Mesenchymal stem cell (in vitro differentiated cells and primary cell): ENCODE measurements at regions not wholly inside any gene's neighbourhood (a gene's known extent, or its start where the extent isn't known, plus 50 kb on each side); places are given as distances from the start of the nearest gene placed in this dataset.

Source experiments
- DNase-seq: peaks from one replicate; pipeline ENCODE4 v3.0.0-alpha.2; 2013
- H2AFZ ChIP-seq: one replicate; pipeline ENCODE4 v1.6.1; 2013; ENCODE audit warnings: low read depth, mild to moderate bottlenecking, control low read depth, inconsistent platforms, low read length, moderate library complexity
- H2AK5ac ChIP-seq: 2 replicates; pipeline ENCODE4 v1.6.1; 2013; ENCODE audit warnings: low read length, moderate library complexity, mild to moderate bottlenecking, inconsistent platforms; ENCODE audit not compliant: severe bottlenecking
- H2BK120ac ChIP-seq: one replicate; pipeline ENCODE4 v1.6.1; 2013; ENCODE audit warnings: low read depth, mild to moderate bottlenecking, inconsistent platforms, low read length, moderate library complexity
- H2BK12ac ChIP-seq, 2 experiments: one replicate each; pipeline ENCODE4 v1.6.1; 2013; ENCODE audit warnings: inconsistent platforms in 2 of 2, low read length in 2 of 2, mild to moderate bottlenecking in 2 of 2, moderate library complexity in 2 of 2, control low read depth in 1 of 2
- H2BK15ac ChIP-seq: one replicate; pipeline ENCODE4 v1.6.1; 2013; ENCODE audit warnings: mild to moderate bottlenecking, low read depth, inconsistent platforms; ENCODE audit not compliant: poor library complexity, severe bottlenecking
- H2BK5ac ChIP-seq: 2 replicates; pipeline ENCODE4 v1.6.1; 2013; ENCODE audit warnings: low read depth, mild to moderate bottlenecking, low read length, control low read depth, inconsistent platforms; ENCODE audit not compliant: poor library complexity, severe bottlenecking
- H3K14ac ChIP-seq, 2 experiments: one replicate each; pipeline ENCODE4 v1.6.1; 2013; ENCODE audit warnings: inconsistent platforms in 2 of 2, low read length in 2 of 2, control low read depth in 1 of 2, mild to moderate bottlenecking in 1 of 2, moderate library complexity in 1 of 2
- H3K18ac ChIP-seq, 2 experiments: one replicate each; pipeline ENCODE4 v1.6.1; 2013; ENCODE audit warnings: inconsistent platforms in 2 of 2, low read length in 2 of 2, control low read depth in 1 of 2, low read depth in 1 of 2, mild to moderate bottlenecking in 1 of 2
- H3K23ac ChIP-seq, 2 experiments: one replicate each; pipeline ENCODE4 v1.6.1; 2013; ENCODE audit warnings: inconsistent platforms in 2 of 2, low read length in 2 of 2, mild to moderate bottlenecking in 2 of 2, moderate library complexity in 2 of 2, control low read depth in 1 of 2
- H3K27ac ChIP-seq: 2 replicates; pipeline ENCODE4 v1.5.1; 2013; ENCODE audit warnings: mild to moderate bottlenecking, moderate library complexity, low read length, control low read depth, inconsistent platforms; ENCODE audit not compliant: poor library complexity, severe bottlenecking
- H3K27me3 ChIP-seq, 2 experiments: 2 replicates each; pipeline versions ENCODE4 v1.6.1 to v1.7.0; 2013; ENCODE audit warnings: low read length in 2 of 2, mild to moderate bottlenecking in 2 of 2, moderate library complexity in 2 of 2, control low read depth in 1 of 2, inconsistent platforms in 1 of 2; ENCODE audit not compliant: control insufficient read depth in 1 of 2, insufficient read depth in 1 of 2
- H3K36me3 ChIP-seq, 2 experiments: 2 replicates each; pipeline versions ENCODE4 v1.6.1 to v1.7.0; 2013; ENCODE audit warnings: low read length in 2 of 2, control low read depth in 1 of 2, inconsistent platforms in 1 of 2, low read depth in 1 of 2, mild to moderate bottlenecking in 1 of 2; ENCODE audit not compliant: insufficient read depth in 2 of 2, control insufficient read depth in 1 of 2
- H3K4ac ChIP-seq, 2 experiments: one replicate each; pipeline ENCODE4 v1.6.1; 2013; ENCODE audit warnings: inconsistent platforms in 2 of 2, low read length in 2 of 2, mild to moderate bottlenecking in 2 of 2, moderate library complexity in 2 of 2, control low read depth in 1 of 2, low read depth in 1 of 2
- H3K4me1 ChIP-seq: 2 replicates; pipeline ENCODE4 v1.6.1; 2013; ENCODE audit warnings: low read depth, low read length, control low read depth; ENCODE audit not compliant: control insufficient read depth, insufficient read depth
- H3K4me2 ChIP-seq: 2 replicates; pipeline ENCODE4 v1.6.1; 2013; ENCODE audit warnings: low read length, mild to moderate bottlenecking, inconsistent platforms; ENCODE audit not compliant: poor library complexity, severe bottlenecking
- H3K4me3 ChIP-seq, 2 experiments: 2 replicates each; pipeline versions ENCODE4 v1.5.1 to v1.7.0; 2013; ENCODE audit warnings: low read length in 2 of 2, mild to moderate bottlenecking in 2 of 2, control low read depth in 1 of 2, low read depth in 1 of 2; ENCODE audit not compliant: insufficient read depth in 1 of 2
- H3K79me1 ChIP-seq: replicated peaks from 2 replicates; pipeline ENCODE4 v1.6.1; 2013; ENCODE audit warnings: mild to moderate bottlenecking, control low read depth, low read length, inconsistent platforms; ENCODE audit not compliant: poor library complexity, severe bottlenecking
- H3K9ac ChIP-seq: 2 replicates; pipeline ENCODE4 v1.7.0; 2013; ENCODE audit warnings: mild to moderate bottlenecking, low read length, moderate library complexity
- H3K9me3 ChIP-seq: 2 replicates; pipeline ENCODE4 v1.7.0; 2013; ENCODE audit warnings: mild to moderate bottlenecking, low read length; ENCODE audit not compliant: control insufficient read depth
- H4K8ac ChIP-seq: one replicate; pipeline ENCODE4 v1.6.1; 2013; ENCODE audit warnings: inconsistent platforms, mild to moderate bottlenecking, low read length, moderate library complexity
- H4K91ac ChIP-seq: one replicate; pipeline ENCODE4 v1.6.1; 2013; ENCODE audit warnings: mild to moderate bottlenecking, low read length, inconsistent platforms
- WGBS: methylation state at CpG from one replicate; pipeline ENCODE4 v1.1.7; 2013; ENCODE audit warnings: mixed read lengths; 5-methylcytosine and 5-hydroxymethylcytosine counted together

DNA sequence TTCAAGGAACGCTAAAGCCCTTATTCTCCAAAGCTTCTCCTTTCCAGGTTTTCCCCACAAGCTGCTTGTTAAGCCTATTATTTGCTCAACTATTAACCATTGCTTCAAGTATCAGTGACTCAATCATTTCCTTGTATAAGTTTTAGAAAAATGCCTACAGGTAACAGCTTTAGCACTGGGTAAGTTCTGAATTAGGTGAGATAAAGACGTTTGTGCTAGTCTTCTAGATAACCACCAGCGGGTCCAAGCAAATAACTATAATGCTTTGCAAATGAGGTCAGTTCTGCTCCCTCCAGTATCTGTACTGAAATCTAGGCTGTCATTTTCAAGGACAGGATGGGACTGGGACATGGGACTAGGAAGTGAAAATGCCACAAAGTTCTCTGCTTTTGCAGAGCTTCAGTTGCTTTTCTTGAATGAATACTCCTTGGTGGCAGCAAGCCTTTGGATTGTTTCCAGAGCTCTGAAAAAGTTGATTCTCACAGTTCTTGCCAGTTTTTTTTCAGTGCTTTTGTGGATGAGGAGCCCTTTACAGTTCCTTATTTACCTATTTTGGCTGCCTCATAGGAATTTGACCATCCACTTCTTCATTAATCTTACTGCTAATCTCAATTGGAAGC lies 1487.7 kb downstream of the EFNB2 start:
- Histone ChIP-seq H2BK12ac (no peak overlapping the region), H3K79me1 (no peaks in the 10 kb centered on the region)

DNA sequence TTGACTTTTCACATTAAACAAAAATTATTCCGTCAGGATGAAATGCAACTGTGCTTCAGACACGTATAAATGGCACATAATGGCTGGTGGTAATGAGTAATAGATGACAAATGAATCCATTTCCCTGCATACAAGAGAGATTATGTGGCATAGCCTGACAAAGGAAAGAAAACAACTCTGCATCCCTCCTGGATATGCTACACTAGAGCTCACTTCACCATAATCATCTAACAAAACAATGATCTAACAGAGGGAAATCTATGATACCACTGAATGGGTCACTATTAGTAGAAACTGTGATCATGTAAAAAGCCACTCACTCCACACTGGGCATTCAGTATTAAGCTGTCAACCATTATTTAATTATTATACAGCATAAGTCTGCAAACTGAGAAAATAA lies 1498.4 kb downstream of the EFNB2 start:
- Histone ChIP-seq H2AFZ (no peak overlapping the region), H2BK12ac (no peak overlapping the region), H3K4me2 (no peak overlapping the region), H3K9ac (no peak overlapping the region), H3K27ac (no peak overlapping the region), H3K27me3 (no peaks in the 10 kb centered on the region), H3K4me1 (peaks cover 2% of the 10 kb centered on the region), H3K4ac (no peak overlapping the region), H3K4me3 (no peak overlapping the region), H3K9me3 (no peaks in the 10 kb centered on the region), H4K8ac (no peak overlapping the region), H2BK5ac (no peak overlapping the region), H2BK120ac (no peak overlapping the region), H3K23ac (no peak overlapping the region), H3K18ac (no peak overlapping the region), H3K36me3 (no peaks in the 10 kb centered on the region), H3K79me1 (no peaks in the 10 kb centered on the region), H2AK5ac (no peak overlapping the region), H3K14ac (no peak overlapping the region), H2BK15ac (no peak overlapping the region), H4K91ac (no peak overlapping the region)
- DNase-seq, result no peak
- WGBS, result no CpG with 5 or more reads among the region's 2 CpGs

More for the DNA sequence above, 1487.7 kb downstream of the EFNB2 start:
- H3K36me3 ChIP-seq, result no peaks in the 10 kb centered on the region
- no peak overlapping the region for H2BK5ac ChIP-seq
- DNase-seq, result no peak
- H3K14ac ChIP-seq, result no peak overlapping the region
- peaks cover 2% of the 10 kb centered on the region for H3K4me1 ChIP-seq
- WGBS, result 66% methylated on average over 2 of the region's 3 CpGs
- H3K9me3 ChIP-seq, result peaks cover 4% of the 10 kb centered on the region
- no peaks in the 10 kb centered on the region for H3K27me3 ChIP-seq
- no peak overlapping the region for H3K23ac ChIP-seq
- no peak overlapping the region for H3K18ac ChIP-seq
- no peak overlapping the region for H2AK5ac ChIP-seq
- no peak overlapping the region for H3K4me3 ChIP-seq
- no peak overlapping the region for H2AFZ ChIP-seq
- no peak overlapping the region for H2BK120ac ChIP-seq
- H3K27ac ChIP-seq, result no peak overlapping the region
- H3K9ac ChIP-seq, result no peak overlapping the region
- no peak overlapping the region for H3K4ac ChIP-seq
- no peak overlapping the region for H4K8ac ChIP-seq
- no peak overlapping the region for H3K4me2 ChIP-seq
- H4K91ac ChIP-seq, result no peak overlapping the region
- no peak overlapping the region for H2BK15ac ChIP-seq

DNA sequence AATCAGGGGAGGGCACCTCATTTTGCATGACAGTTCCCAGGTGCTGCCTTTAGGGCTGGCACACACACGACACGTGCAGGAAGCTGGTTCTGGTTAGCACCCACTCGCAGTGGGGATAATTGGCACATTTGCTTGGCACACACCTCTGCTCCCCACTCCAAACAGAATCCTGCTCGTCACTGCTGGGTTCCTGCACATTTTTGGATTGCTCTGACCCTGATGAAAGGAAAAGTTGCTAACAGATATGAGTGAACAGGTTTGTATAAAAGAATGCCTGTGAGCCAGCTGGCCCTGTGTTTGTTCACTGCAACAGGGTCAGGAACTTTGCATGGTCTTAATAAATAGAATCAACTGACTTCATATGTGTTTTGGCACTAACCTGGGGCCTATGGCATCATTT lies 1500.4 kb downstream of the EFNB2 start:
- Histone ChIP-seq H4K8ac (no peak overlapping the region), H2BK15ac (no peak overlapping the region), H3K4me2 (no peak overlapping the region), H2BK12ac (no peak overlapping the region), H3K4me1 (peaks cover 2% of the 10 kb centered on the region), H3K18ac (no peak overlapping the region), H3K27ac (no peak overlapping the region), H2BK5ac (no peak overlapping the region), H2AFZ (no peak overlapping the region), H2BK120ac (no peak overlapping the region), H3K9me3 (peaks cover 6% of the 10 kb centered on the region), H3K36me3 (no peaks in the 10 kb centered on the region), H2AK5ac (no peak overlapping the region), H3K14ac (peak overlapping the region in 1 of 2 experiments; percentile 12), H3K27me3 (no peaks in the 10 kb centered on the region), H3K4me3 (no peak overlapping the region), H3K23ac (no peak overlapping the region), H4K91ac (no peak overlapping the region), H3K4ac (no peak overlapping the region), H3K79me1 (no peaks in the 10 kb centered on the region), H3K9ac (no peak overlapping the region)
- 80% methylated on average over 4 of the region's 4 CpGs for WGBS
- no peak for DNase-seq

DNA sequence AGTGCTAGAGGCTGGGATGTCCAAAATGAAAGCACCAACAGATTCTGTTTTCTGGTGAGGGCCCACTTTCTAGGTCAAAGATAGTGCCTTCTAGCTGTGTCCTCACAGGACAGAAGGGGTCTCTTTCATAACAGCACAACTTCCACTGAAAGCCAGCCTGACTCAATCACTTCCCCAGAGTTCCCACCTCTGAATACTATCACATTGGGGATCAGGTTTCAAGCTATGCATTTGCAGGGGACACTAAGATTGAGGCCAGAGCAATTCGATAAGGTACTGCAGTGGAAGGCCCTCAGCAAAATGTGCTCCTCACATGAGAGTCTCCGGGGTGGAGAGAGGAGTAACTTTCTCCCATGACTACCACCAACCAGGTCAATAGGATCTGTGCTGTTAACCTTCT lies 1501.5 kb downstream of the EFNB2 start:
- Histone ChIP-seq H3K4me1 (peaks cover 2% of the 10 kb centered on the region), H3K14ac (no peak overlapping the region), H2AFZ (no peak overlapping the region), H2BK120ac (no peak overlapping the region), H3K18ac (no peak overlapping the region), H3K79me1 (no peaks in the 10 kb centered on the region), H3K9ac (no peak overlapping the region), H2BK12ac (no peak overlapping the region), H3K4ac (no peak overlapping the region), H3K27me3 (no peaks in the 10 kb centered on the region), H3K4me3 (no peak overlapping the region), H3K23ac (no peak overlapping the region), H3K27ac (no peak overlapping the region), H2AK5ac (no peak overlapping the region), H3K4me2 (no peak overlapping the region), H3K36me3 (no peaks in the 10 kb centered on the region), H4K91ac (no peak overlapping the region), H4K8ac (no peak overlapping the region), H2BK5ac (no peak overlapping the region), H2BK15ac (no peak overlapping the region), H3K9me3 (peaks cover 6% of the 10 kb centered on the region)
- 79% methylated on average over 2 of the region's 2 CpGs for WGBS
- DNase-seq, result no peak
